ENCODE measurements at regions not wholly inside any gene's neighbourhood (a gene's known extent, or its start where the extent isn't known, plus 50 kb on each side); places are given as distances from the start of the nearest gene placed in this dataset.

- Histone ChIP-seq H2BK120ac (ENCODE audit: low read depth, low read length) (no peak overlapping the region), H3K14ac (ENCODE audit: low read length) (no peak overlapping the region), H4K8ac (ENCODE audit: low read depth, low read length) (no peak overlapping the region), H3K18ac (ENCODE audit: low read length) (no peak overlapping the region), H3K27ac (replicated peaks; ENCODE audit: low read length) (no peak overlapping the region), H3K9ac (ENCODE audit: low read depth, low read length, poor library complexity) (no peak overlapping the region), H3K4me1 (ENCODE audit: control insufficient read depth in 2 of 2, insufficient read depth in 1 of 2, low read depth in 1 of 2, low read length in 2 of 2) (peaks cover 0 to 4% of the 10 kb centered on the region in 2 donors), H3K27me3 (ENCODE audit: control insufficient read depth in 3 of 3, insufficient read depth in 3 of 3, low read depth in 1 of 3, low read length in 3 of 3) (no peaks in the 10 kb centered on the region), H2AK5ac (ENCODE audit: low read depth, low read length) (no peak overlapping the region), H2BK15ac (ENCODE audit: low read length) (no peak overlapping the region), H2BK12ac (ENCODE audit: low read length) (no peak overlapping the region), H3K79me1 (ENCODE audit: low read depth, low read length) (no peaks in the 10 kb centered on the region), H2BK5ac (ENCODE audit: low read length) (no peak overlapping the region), H3K36me3 (replicated peaks in 1 of 2; ENCODE audit: control insufficient read depth in 2 of 2, insufficient read depth in 2 of 2, low read length in 2 of 2) (no peaks in the 10 kb centered on the region), H3K4me3 (ENCODE audit: low read length in 2 of 2) (no peak overlapping the region), H3K23ac (ENCODE audit: low read depth, low read length, poor library complexity) (no peak overlapping the region), H2AFZ (ENCODE audit: low read length) (no peak overlapping the region), H3K9me3 (replicated peaks in 1 of 2; ENCODE audit: control insufficient read depth in 2 of 2, insufficient read depth in 1 of 2, low read depth in 1 of 2, low read length in 2 of 2) (no peaks in the 10 kb centered on the region), H3K4me2 (ENCODE audit: insufficient read depth, low read length, poor library complexity, severe bottlenecking) (no peak overlapping the region), H4K91ac (ENCODE audit: low read depth, low read length, poor library complexity) (no peak overlapping the region), H3K4ac (ENCODE audit: low read length) (no peak overlapping the region)
- peak; percentile 32 for DNase-seq (ENCODE audit: low spot score)
- no CpG with 5 or more reads among the region's 1 CpG for WGBS, 2 donors (ENCODE audit: extremely low coverage in 2 of 2, insufficient read length in 2 of 2, insufficient replicate concordance in 1 of 2)
These were observed 139.1 kb upstream of the VGLL2 start for GRCh38 chr6:117126213-117126612.

GRCh38 chr6:117128052-117128451, 137.3 kb upstream of the VGLL2 start:
- Histone ChIP-seq H3K27ac (replicated peaks; ENCODE audit: low read length) (no peak overlapping the region), H2AFZ (ENCODE audit: low read length) (no peak overlapping the region), H3K23ac (ENCODE audit: low read depth, low read length, poor library complexity) (no peak overlapping the region), H3K4me3 (ENCODE audit: low read length in 2 of 2) (no peak overlapping the region), H3K27me3 (ENCODE audit: control insufficient read depth in 3 of 3, insufficient read depth in 3 of 3, low read depth in 1 of 3, low read length in 3 of 3) (no peaks in the 10 kb centered on the region), H3K9ac (ENCODE audit: low read depth, low read length, poor library complexity) (no peak overlapping the region), H3K4me1 (ENCODE audit: control insufficient read depth in 2 of 2, insufficient read depth in 1 of 2, low read depth in 1 of 2, low read length in 2 of 2) (peaks cover 0 to 4% of the 10 kb centered on the region in 2 donors), H3K4ac (ENCODE audit: low read length) (no peak overlapping the region), H2AK5ac (ENCODE audit: low read depth, low read length) (no peak overlapping the region), H2BK15ac (ENCODE audit: low read length) (no peak overlapping the region), H3K36me3 (replicated peaks in 1 of 2; ENCODE audit: control insufficient read depth in 2 of 2, insufficient read depth in 2 of 2, low read length in 2 of 2) (no peaks in the 10 kb centered on the region), H4K8ac (ENCODE audit: low read depth, low read length) (no peak overlapping the region), H3K14ac (ENCODE audit: low read length) (no peak overlapping the region), H3K18ac (ENCODE audit: low read length) (no peak overlapping the region), H3K79me1 (ENCODE audit: low read depth, low read length) (no peaks in the 10 kb centered on the region), H2BK5ac (ENCODE audit: low read length) (no peak overlapping the region), H2BK12ac (ENCODE audit: low read length) (no peak overlapping the region), H2BK120ac (ENCODE audit: low read depth, low read length) (no peak overlapping the region), H4K91ac (ENCODE audit: low read depth, low read length, poor library complexity) (no peak overlapping the region), H3K4me2 (ENCODE audit: insufficient read depth, low read length, poor library complexity, severe bottlenecking) (no peak overlapping the region), H3K9me3 (replicated peaks in 1 of 2; ENCODE audit: control insufficient read depth in 2 of 2, insufficient read depth in 1 of 2, low read depth in 1 of 2, low read length in 2 of 2) (no peaks in the 10 kb centered on the region)
- DNase-seq (ENCODE audit: low spot score), result no peak
- WGBS, 2 donors (ENCODE audit: extremely low coverage in 2 of 2, insufficient read length in 2 of 2, insufficient replicate concordance in 1 of 2), result no CpG with 5 or more reads among the region's 1 CpG

- Histone ChIP-seq H2BK5ac (ENCODE audit: low read length) (no peak overlapping the region), H2BK15ac (ENCODE audit: low read length) (no peak overlapping the region), H2BK12ac (ENCODE audit: low read length) (no peak overlapping the region), H3K4me1 (ENCODE audit: control insufficient read depth in 2 of 2, insufficient read depth in 1 of 2, low read depth in 1 of 2, low read length in 2 of 2) (peaks cover 0 to 4% of the 10 kb centered on the region in 2 donors), H2AK5ac (ENCODE audit: low read depth, low read length) (no peak overlapping the region), H2AFZ (ENCODE audit: low read length) (no peak overlapping the region), H3K9ac (ENCODE audit: low read depth, low read length, poor library complexity) (no peak overlapping the region), H3K18ac (ENCODE audit: low read length) (no peak overlapping the region), H3K4ac (ENCODE audit: low read length) (no peak overlapping the region), H4K8ac (ENCODE audit: low read depth, low read length) (no peak overlapping the region), H4K91ac (ENCODE audit: low read depth, low read length, poor library complexity) (no peak overlapping the region), H3K9me3 (replicated peaks in 1 of 2; ENCODE audit: control insufficient read depth in 2 of 2, insufficient read depth in 1 of 2, low read depth in 1 of 2, low read length in 2 of 2) (no peaks in the 10 kb centered on the region), H3K36me3 (replicated peaks in 1 of 2; ENCODE audit: control insufficient read depth in 2 of 2, insufficient read depth in 2 of 2, low read length in 2 of 2) (no peaks in the 10 kb centered on the region), H3K27ac (replicated peaks; ENCODE audit: low read length) (no peak overlapping the region), H3K27me3 (ENCODE audit: control insufficient read depth in 3 of 3, insufficient read depth in 3 of 3, low read depth in 1 of 3, low read length in 3 of 3) (no peaks in the 10 kb centered on the region), H3K14ac (ENCODE audit: low read length) (no peak overlapping the region), H3K4me3 (ENCODE audit: low read length in 2 of 2) (no peak overlapping the region), H3K79me1 (ENCODE audit: low read depth, low read length) (no peaks in the 10 kb centered on the region), H2BK120ac (ENCODE audit: low read depth, low read length) (no peak overlapping the region), H3K4me2 (ENCODE audit: insufficient read depth, low read length, poor library complexity, severe bottlenecking) (no peak overlapping the region), H3K23ac (ENCODE audit: low read depth, low read length, poor library complexity) (no peak overlapping the region)
- no peak for DNase-seq (ENCODE audit: low spot score)
- no CpG with 5 or more reads among the region's 2 CpGs for WGBS, 2 donors (ENCODE audit: extremely low coverage in 2 of 2, insufficient read length in 2 of 2, insufficient replicate concordance in 1 of 2)
These were observed 135.2 kb upstream of the VGLL2 start for GRCh38 chr6:117130125-117130524.

- Histone ChIP-seq H3K4me1 (ENCODE audit: control insufficient read depth in 2 of 2, insufficient read depth in 1 of 2, low read depth in 1 of 2, low read length in 2 of 2) (no peaks in the 10 kb centered on the region), H3K27me3 (ENCODE audit: control insufficient read depth in 3 of 3, insufficient read depth in 3 of 3, low read depth in 1 of 3, low read length in 3 of 3) (no peaks in the 10 kb centered on the region), H2BK120ac (ENCODE audit: low read depth, low read length) (no peak overlapping the region), H3K4ac (ENCODE audit: low read length) (no peak overlapping the region), H3K9ac (ENCODE audit: low read depth, low read length, poor library complexity) (no peak overlapping the region), H3K9me3 (replicated peaks in 1 of 2; ENCODE audit: control insufficient read depth in 2 of 2, insufficient read depth in 1 of 2, low read depth in 1 of 2, low read length in 2 of 2) (no peaks in the 10 kb centered on the region), H3K14ac (ENCODE audit: low read length) (no peak overlapping the region), H3K23ac (ENCODE audit: low read depth, low read length, poor library complexity) (no peak overlapping the region), H3K4me3 (ENCODE audit: low read length in 2 of 2) (no peak overlapping the region), H2BK15ac (ENCODE audit: low read length) (no peak overlapping the region), H4K91ac (ENCODE audit: low read depth, low read length, poor library complexity) (no peak overlapping the region), H2BK5ac (ENCODE audit: low read length) (no peak overlapping the region), H3K36me3 (replicated peaks in 1 of 2; ENCODE audit: control insufficient read depth in 2 of 2, insufficient read depth in 2 of 2, low read length in 2 of 2) (no peaks in the 10 kb centered on the region), H3K4me2 (ENCODE audit: insufficient read depth, low read length, poor library complexity, severe bottlenecking) (no peak overlapping the region), H3K18ac (ENCODE audit: low read length) (no peak overlapping the region), H2AFZ (ENCODE audit: low read length) (no peak overlapping the region), H3K79me1 (ENCODE audit: low read depth, low read length) (no peaks in the 10 kb centered on the region), H4K8ac (ENCODE audit: low read depth, low read length) (no peak overlapping the region), H2BK12ac (ENCODE audit: low read length) (no peak overlapping the region), H3K27ac (replicated peaks; ENCODE audit: low read length) (no peak overlapping the region), H2AK5ac (ENCODE audit: low read depth, low read length) (no peak overlapping the region)
- DNase-seq (ENCODE audit: low spot score), result no peak
- WGBS, 2 donors (ENCODE audit: extremely low coverage in 2 of 2, insufficient read length in 2 of 2, insufficient replicate concordance in 1 of 2), result no CpG with 5 or more reads among the region's 1 CpG
These were observed 128.7 kb upstream of the VGLL2 start for GRCh38 chr6:117136702-117137101.
